ENCODE measurements at regions not wholly inside any gene's neighbourhood (a gene's known extent, or its start where the extent isn't known, plus 50 kb on each side); places are given as distances from the start of the nearest gene placed in this dataset.

GRCh38 chr7:25557379-25557917, 329.2 kb upstream of the NPVF start:
- peak; percentile 61 for DNase-seq

- no peak for DNase-seq
These were observed 329.6 kb upstream of the NPVF start for GRCh38 chr7:25557930-25558329.

GRCh38 chr7:25558605-25559004, 330.3 kb upstream of the NPVF start:
- no peak for DNase-seq

GRCh38 chr7:25559581-25560367, 331.5 kb upstream of the NPVF start:
- DNase-seq: no peak

- no peak for DNase-seq
These were observed 334.4 kb upstream of the NPVF start for GRCh38 chr7:25562673-25563182.

- DNase-seq: no peak
These were observed 336.7 kb upstream of the NPVF start for GRCh38 chr7:25565002-25565401.

- peak; percentile 85 for DNase-seq
These were observed 337.7 kb upstream of the NPVF start for GRCh38 chr7:25565949-25566348.

- DNase-seq: no peak
These were observed 339.1 kb upstream of the NPVF start for GRCh38 chr7:25567430-25567829.

- DNase-seq: no peak
These were observed 341.5 kb upstream of the NPVF start for GRCh38 chr7:25569765-25570164.

- no peak for DNase-seq
These were observed 344.1 kb upstream of the NPVF start for GRCh38 chr7:25572423-25572822.

- DNase-seq: no peak
These were observed 346.5 kb upstream of the NPVF start for GRCh38 chr7:25574828-25575227.

GRCh38 chr7:25575634-25576033, 347.3 kb upstream of the NPVF start:
- DNase-seq: no peak

- no peak for DNase-seq
These were observed 350.9 kb upstream of the NPVF start for GRCh38 chr7:25578991-25579777.

- no peak for DNase-seq
These were observed 351.4 kb upstream of the NPVF start for GRCh38 chr7:25579778-25580075.

GRCh38 chr7:25580141-25580540, 351.9 kb upstream of the NPVF start:
- DNase-seq: no peak

- DNase-seq: no peak
These were observed 355.3 kb upstream of the NPVF start for GRCh38 chr7:25583621-25584020.

- DNase-seq: no peak
These were observed 356.0 kb upstream of the NPVF start for GRCh38 chr7:25584112-25584938.

- DNase-seq: no peak
These were observed 358.2 kb upstream of the NPVF start for GRCh38 chr7:25586513-25586912.

GRCh38 chr7:25594122-25594521, 365.8 kb upstream of the NPVF start:
- DNase-seq: no peak

- no peak for DNase-seq
These were observed 366.4 kb upstream of the NPVF start for GRCh38 chr7:25594728-25595127.

- DNase-seq: no peak
These were observed 367.7 kb upstream of the NPVF start for GRCh38 chr7:25595996-25596395.

GRCh38 chr7:25596443-25596842, 368.2 kb upstream of the NPVF start:
- peak; percentile 24 for DNase-seq

Measured in left kidney (tissue), 1 donor.